22Rv1 (cell line): ENCODE measurements at regions not wholly inside any gene's neighbourhood (a gene's known extent, or its start where the extent isn't known, plus 50 kb on each side); places are given as distances from the start of the nearest gene placed in this dataset.

ENCODE experiments used
- CTCF ChIP-seq: fragments of 450-650 bp; IDR thresholded peaks from 2 replicates; pipeline ENCODE4 v1.5.1; 2017; ENCODE audit warnings: mild to moderate bottlenecking
- ZFX ChIP-seq: fragments of 450-650 bp; IDR thresholded peaks from 2 replicates; pipeline ENCODE4 v1.6.1; 2017; ENCODE audit warnings: antibody characterized with exemption, borderline replicate concordance

GRCh38 chr22:34502821-34503220, 563.1 kb upstream of the ISX start:
- TF ChIP-seq CTCF (no peak), ZFX (no peak)
